ENCODE measurements at regions not wholly inside any gene's neighbourhood (a gene's known extent, or its start where the extent isn't known, plus 50 kb on each side); places are given as distances from the start of the nearest gene placed in this dataset.

- TF ChIP-seq CTCF (IDR thresholded peaks at IDR 0.05), result no peak
- no peak for TF ChIP-seq POLR2A (IDR thresholded peaks at IDR 0.05)
Observed at GRCh38 chr10:37448161-37448560, 322.8 kb downstream of the ANKRD30A start.
